Neural cell (in vitro differentiated cells): ENCODE measurements at regions not wholly inside any gene's neighbourhood (a gene's known extent, or its start where the extent isn't known, plus 50 kb on each side); places are given as distances from the start of the nearest gene placed in this dataset.

Source experiments
- H2AFZ ChIP-seq: fragments of 200-600, 300-800 bp; sonication (generic), shearing (Covaris generic); 2 replicates; pipeline ENCODE4 v1.6.0; 2014; ENCODE audit warnings: low read depth, mild to moderate bottlenecking, antibody characterized with exemption, low read length, moderate library complexity
- H3F3A ChIP-seq: fragments of 200-600 bp; shearing (Covaris generic); 2 replicates; pipeline ENCODE4 v1.6.1; 2016; ENCODE audit warnings: mild to moderate bottlenecking, moderate library complexity, mixed read lengths, antibody characterized with exemption, low read length; ENCODE audit not compliant: insufficient read depth, poor library complexity, severe bottlenecking
- H3K27ac ChIP-seq: fragments of 200-600, 300-800 bp; sonication (generic), shearing (Covaris generic); 2 replicates; pipeline ENCODE4 v1.5.1; 2014; ENCODE audit warnings: mild to moderate bottlenecking, low read length, moderate library complexity
- H3K27me3 ChIP-seq: fragments of 300-800, 200-600 bp; sonication (generic), shearing (Covaris generic); 2 replicates; pipeline ENCODE4 v1.6.0; 2014; ENCODE audit warnings: mild to moderate bottlenecking, low read depth, low read length, moderate library complexity; ENCODE audit not compliant: insufficient read depth
- H3K36me3 ChIP-seq: fragments of 300-800, 200-600 bp; sonication (generic), shearing (Covaris generic); 2 replicates; pipeline ENCODE4 v1.5.1; 2014; ENCODE audit warnings: mild to moderate bottlenecking, antibody characterized with exemption, low read length, moderate library complexity; ENCODE audit not compliant: insufficient read depth
- H3K4me2 ChIP-seq: fragments of 300-800, 200-600 bp; sonication (generic), shearing (Covaris generic); 2 replicates; pipeline ENCODE4 v1.6.0; 2014; ENCODE audit warnings: mild to moderate bottlenecking, low read length
- H3K4me3 ChIP-seq: fragments of 300-800, 200-600 bp; sonication (generic), shearing (Covaris generic); 2 replicates; pipeline ENCODE4 v1.5.1; 2014; ENCODE audit warnings: mild to moderate bottlenecking, low read length, moderate library complexity
- H3K79me2 ChIP-seq: fragments of 200-600 bp; shearing (Covaris generic); replicated peaks from 2 replicates; pipeline ENCODE4 v1.6.0; 2014; ENCODE audit warnings: mild to moderate bottlenecking, low read length, moderate library complexity; ENCODE audit not compliant: insufficient read depth
- H3K9ac ChIP-seq: fragments of 300-800, 200-600 bp; sonication (generic), shearing (Covaris generic); 2 replicates; pipeline ENCODE4 v1.6.1; 2016; ENCODE audit warnings: mild to moderate bottlenecking, low read length, mixed read lengths
- H3K9me2 ChIP-seq: fragments of 200-600 bp; shearing (Covaris generic); 2 replicates; pipeline ENCODE4 v1.6.1; 2016; ENCODE audit warnings: mild to moderate bottlenecking, low read length, mixed read lengths; ENCODE audit not compliant: insufficient read depth
- H3K9me3 ChIP-seq: fragments of 200-600, 300-800 bp; sonication (generic), shearing (Covaris generic); 2 replicates; pipeline ENCODE4 v1.6.1; 2016; ENCODE audit warnings: mild to moderate bottlenecking, mixed run types, low read length, moderate library complexity, mixed read lengths
- H4K20me1 ChIP-seq: fragments of 200-600 bp; shearing (Covaris generic); 2 replicates; pipeline ENCODE4 v1.6.1; 2016; ENCODE audit warnings: mild to moderate bottlenecking, mixed run types; ENCODE audit not compliant: insufficient read depth
- EP300 ChIP-seq: fragments of 450-650 bp; conservative IDR thresholded peaks from 2 replicates; pipeline ENCODE4 v1.6.1; 2014; ENCODE audit warnings: antibody characterized with exemption, mild to moderate bottlenecking, moderate library complexity; ENCODE audit not compliant: poor library complexity, severe bottlenecking
- EZH2 ChIP-seq: fragments of 200-600, 300-800 bp; shearing (Covaris generic), sonication (generic); IDR thresholded peaks from 2 replicates; pipeline ENCODE4 v1.6.1; 2014; ENCODE audit warnings: antibody characterized with exemption, low read length, borderline replicate concordance, mild to moderate bottlenecking; ENCODE audit not compliant: insufficient read depth, poor library complexity, severe bottlenecking
- MXI1 ChIP-seq: fragments of 450-650 bp; conservative IDR thresholded peaks from 2 replicates; pipeline ENCODE4 v1.6.1; 2014; ENCODE audit warnings: antibody characterized with exemption, mild to moderate bottlenecking; ENCODE audit not compliant: poor library complexity, severe bottlenecking
- POLR2AphosphoS5 ChIP-seq: IDR thresholded peaks from 2 replicates; pipeline ENCODE4 v1.6.1; 2012
- RAD21 ChIP-seq: fragments of 450-650 bp; conservative IDR thresholded peaks from 2 replicates; pipeline ENCODE4 v1.6.1; 2014; ENCODE audit warnings: antibody characterized with exemption, mild to moderate bottlenecking, moderate library complexity
- REST ChIP-seq: IDR thresholded peaks from 2 replicates; pipeline ENCODE4 v1.6.1; 2012; ENCODE audit warnings: borderline replicate concordance
- SMC3 ChIP-seq: fragments of 450-650 bp; conservative IDR thresholded peaks from 2 replicates; pipeline ENCODE4 v1.6.1; 2014; ENCODE audit warnings: antibody characterized with exemption, mild to moderate bottlenecking, moderate library complexity; ENCODE audit not compliant: poor library complexity
- TAF1 ChIP-seq: IDR thresholded peaks from 2 replicates; pipeline ENCODE4 v1.6.1; 2012; ENCODE audit warnings: low read depth
- TF ChIP-seq, protein P1 (sequence below): fragments of 450-650 bp; IDR thresholded peaks from 2 replicates; pipeline ENCODE4 v1.5.1; 2014; ENCODE audit warnings: antibody characterized with exemption, mild to moderate bottlenecking, moderate library complexity; ENCODE audit not compliant: poor library complexity, severe bottlenecking

- no peaks in the 10 kb centered on the region for H3K9me2 ChIP-seq
- no peaks in the 10 kb centered on the region for H4K20me1 ChIP-seq
- H3K4me2 ChIP-seq = peak overlapping the region; percentile 60
- H3K27ac ChIP-seq = peak overlapping the region; percentile 36
- H3K79me2 ChIP-seq = no peaks in the 10 kb centered on the region
- no peak overlapping the region for H3K9ac ChIP-seq
- H3K4me3 ChIP-seq = peak overlapping the region; percentile 37
- peak; percentile 75 for TF ChIP-seq POLR2AphosphoS5
- no peak for TF ChIP-seq MXI1
- no peak for TF ChIP-seq REST
- TF ChIP-seq EP300 = peak; percentile 92
- TF ChIP-seq, protein P1, sequence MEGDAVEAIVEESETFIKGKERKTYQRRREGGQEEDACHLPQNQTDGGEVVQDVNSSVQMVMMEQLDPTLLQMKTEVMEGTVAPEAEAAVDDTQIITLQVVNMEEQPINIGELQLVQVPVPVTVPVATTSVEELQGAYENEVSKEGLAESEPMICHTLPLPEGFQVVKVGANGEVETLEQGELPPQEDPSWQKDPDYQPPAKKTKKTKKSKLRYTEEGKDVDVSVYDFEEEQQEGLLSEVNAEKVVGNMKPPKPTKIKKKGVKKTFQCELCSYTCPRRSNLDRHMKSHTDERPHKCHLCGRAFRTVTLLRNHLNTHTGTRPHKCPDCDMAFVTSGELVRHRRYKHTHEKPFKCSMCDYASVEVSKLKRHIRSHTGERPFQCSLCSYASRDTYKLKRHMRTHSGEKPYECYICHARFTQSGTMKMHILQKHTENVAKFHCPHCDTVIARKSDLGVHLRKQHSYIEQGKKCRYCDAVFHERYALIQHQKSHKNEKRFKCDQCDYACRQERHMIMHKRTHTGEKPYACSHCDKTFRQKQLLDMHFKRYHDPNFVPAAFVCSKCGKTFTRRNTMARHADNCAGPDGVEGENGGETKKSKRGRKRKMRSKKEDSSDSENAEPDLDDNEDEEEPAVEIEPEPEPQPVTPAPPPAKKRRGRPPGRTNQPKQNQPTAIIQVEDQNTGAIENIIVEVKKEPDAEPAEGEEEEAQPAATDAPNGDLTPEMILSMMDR = no peak
- TF ChIP-seq SMC3 = no peak
- no peak for TF ChIP-seq RAD21
- TF ChIP-seq EZH2 = no peak
- TF ChIP-seq TAF1 = no peak
- no peaks in the 10 kb centered on the region for H3K9me3 ChIP-seq
- H3F3A ChIP-seq = no peaks in the 10 kb centered on the region
- H2AFZ ChIP-seq = no peak overlapping the region
- no peaks in the 10 kb centered on the region for H3K27me3 ChIP-seq
- H3K36me3 ChIP-seq = no peaks in the 10 kb centered on the region
Measured at GRCh38 chr7:131077735-131078134, 249.9 kb upstream of the MKLN1 start.

GRCh38 chr7:131080754-131081153 lies 246.9 kb upstream of the MKLN1 start:
- H3K79me2 ChIP-seq = no peaks in the 10 kb centered on the region
- TF ChIP-seq SMC3 = no peak
- no peak for TF ChIP-seq RAD21
- TF ChIP-seq POLR2AphosphoS5 = no peak
- no peak for TF ChIP-seq REST
- TF ChIP-seq EP300 = no peak
- no peak for TF ChIP-seq TAF1
- no peak for TF ChIP-seq MXI1
- TF ChIP-seq EZH2 = no peak
- TF ChIP-seq, protein P1 = no peak
- no peaks in the 10 kb centered on the region for H3K9me2 ChIP-seq
- no peak overlapping the region for H3K27ac ChIP-seq
- H4K20me1 ChIP-seq = no peaks in the 10 kb centered on the region
- H3K9me3 ChIP-seq = no peaks in the 10 kb centered on the region
- no peak overlapping the region for H3K4me2 ChIP-seq
- H2AFZ ChIP-seq = no peak overlapping the region
- H3K4me3 ChIP-seq = no peak overlapping the region
- H3K27me3 ChIP-seq = no peaks in the 10 kb centered on the region
- no peaks in the 10 kb centered on the region for H3K36me3 ChIP-seq
- no peak overlapping the region for H3K9ac ChIP-seq
- no peaks in the 10 kb centered on the region for H3F3A ChIP-seq
